Transverse colon (tissue), 4 donors: ENCODE measurements at regions not wholly inside any gene's neighbourhood (a gene's known extent, or its start where the extent isn't known, plus 50 kb on each side); places are given as distances from the start of the nearest gene placed in this dataset.

Source experiments
- CTCF ChIP-seq, 5 experiments: fragments of 200-600 bp in 3 of 5; fragments of 450-650 bp in 2 of 5; sonication (generic) in 3 of 5; IDR thresholded peaks; 1 replicate in 2 of 5; 2 replicates in 3 of 5; pipeline ENCODE4 v1.5.1; 2016 to 2017; ENCODE audit warnings: antibody characterized with exemption in 5 of 5, inconsistent platforms in 3 of 5, mild to moderate bottlenecking in 2 of 5, moderate library complexity in 1 of 5
- EP300 ChIP-seq: sonication (generic); formaldehyde crosslinking; IDR thresholded peaks from one replicate; pipeline ENCODE4 v1.6.1; 2017; ENCODE audit warnings: antibody characterized with exemption, low read depth
- POLR2A ChIP-seq: fragments of 450-650 bp; IDR thresholded peaks from one replicate; pipeline ENCODE4 v1.6.1; 2016; ENCODE audit warnings: antibody characterized with exemption, mild to moderate bottlenecking, moderate library complexity
- POLR2AphosphoS5 ChIP-seq, 3 donors: sonication (generic); formaldehyde crosslinking; IDR thresholded peaks; one replicate each; pipeline ENCODE4 v1.6.1; 2016; ENCODE audit warnings: antibody characterized with exemption in 3 of 3

GRCh38 chr4:52251864-52252263 lies 200.8 kb downstream of the SPATA18 start:
- no peak for TF ChIP-seq POLR2A
- TF ChIP-seq CTCF (IDR thresholded peaks at IDR 0.05) = no peak
- no peak for TF ChIP-seq EP300
- no peak for TF ChIP-seq POLR2AphosphoS5 (IDR thresholded peaks at IDR 0.05)
